ENCODE measurements at regions not wholly inside any gene's neighbourhood (a gene's known extent, or its start where the extent isn't known, plus 50 kb on each side); places are given as distances from the start of the nearest gene placed in this dataset.

DNA sequence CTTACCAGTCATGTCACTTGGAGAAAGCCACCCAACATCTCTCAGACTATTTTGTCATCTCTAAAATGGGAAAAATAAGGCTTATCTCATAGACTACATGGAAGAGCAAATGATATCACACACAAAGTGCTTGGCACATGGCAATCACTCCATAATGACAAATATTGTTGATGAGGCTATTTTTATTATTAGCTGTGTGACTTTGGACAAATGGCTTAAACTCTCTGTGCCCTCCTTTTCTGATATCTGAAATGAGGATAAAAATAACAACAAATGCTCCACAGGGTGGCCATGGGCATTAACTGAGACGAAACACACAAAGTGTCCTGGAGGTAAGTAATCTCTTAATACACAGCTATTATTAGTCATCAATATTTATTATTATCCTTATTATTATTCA is 125.5 kb upstream of the HAND1 start:
- TF ChIP-seq CHD2 (IDR thresholded peaks at IDR 0.05; ENCODE audit: low read length) (no peak), POLR2A (IDR thresholded peaks at IDR 0.05; ENCODE audit: control extremely low read depth in 1 of 2, low read depth in 2 of 2, low read length in 2 of 2) (no peak), CBX5 (IDR thresholded peaks at IDR 0.05; ENCODE audit: low read depth, low read length) (no peak), SP1 (IDR thresholded peaks at IDR 0.05; ENCODE audit: low read depth, low read length) (no peak), EZH2 (IDR thresholded peaks at IDR 0.05; ENCODE audit: low read depth, low read length, severe bottlenecking) (no peak), SIN3A (conservative IDR thresholded peaks at IDR 0.05 in 1 of 2, IDR thresholded peaks at IDR 0.05 in 1 of 2; ENCODE audit: low read depth in 1 of 2, low read length in 2 of 2) (no peak), NRF1 (IDR thresholded peaks at IDR 0.05; ENCODE audit: low read depth, low read length) (no peak), POLR2AphosphoS5 (IDR thresholded peaks at IDR 0.05; ENCODE audit: low read depth, low read length) (no peak), TBP (IDR thresholded peaks at IDR 0.05; ENCODE audit: low read depth, low read length) (no peak), GABPA (IDR thresholded peaks at IDR 0.05; ENCODE audit: borderline replicate concordance, insufficient read depth, low read length) (no peak), HDAC2 (IDR thresholded peaks at IDR 0.05; ENCODE audit: borderline replicate concordance in 1 of 2, low read depth in 2 of 2, low read length in 2 of 2) (no peak), NANOG (IDR thresholded peaks at IDR 0.05; ENCODE audit: insufficient read depth, low read depth, low read length, poor library complexity, severe bottlenecking) (no peak)
- TF ChIP-seq, protein P1, sequence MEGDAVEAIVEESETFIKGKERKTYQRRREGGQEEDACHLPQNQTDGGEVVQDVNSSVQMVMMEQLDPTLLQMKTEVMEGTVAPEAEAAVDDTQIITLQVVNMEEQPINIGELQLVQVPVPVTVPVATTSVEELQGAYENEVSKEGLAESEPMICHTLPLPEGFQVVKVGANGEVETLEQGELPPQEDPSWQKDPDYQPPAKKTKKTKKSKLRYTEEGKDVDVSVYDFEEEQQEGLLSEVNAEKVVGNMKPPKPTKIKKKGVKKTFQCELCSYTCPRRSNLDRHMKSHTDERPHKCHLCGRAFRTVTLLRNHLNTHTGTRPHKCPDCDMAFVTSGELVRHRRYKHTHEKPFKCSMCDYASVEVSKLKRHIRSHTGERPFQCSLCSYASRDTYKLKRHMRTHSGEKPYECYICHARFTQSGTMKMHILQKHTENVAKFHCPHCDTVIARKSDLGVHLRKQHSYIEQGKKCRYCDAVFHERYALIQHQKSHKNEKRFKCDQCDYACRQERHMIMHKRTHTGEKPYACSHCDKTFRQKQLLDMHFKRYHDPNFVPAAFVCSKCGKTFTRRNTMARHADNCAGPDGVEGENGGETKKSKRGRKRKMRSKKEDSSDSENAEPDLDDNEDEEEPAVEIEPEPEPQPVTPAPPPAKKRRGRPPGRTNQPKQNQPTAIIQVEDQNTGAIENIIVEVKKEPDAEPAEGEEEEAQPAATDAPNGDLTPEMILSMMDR (IDR thresholded peaks at IDR 0.05; ENCODE audit: control extremely low read depth in 1 of 3, insufficient read depth in 1 of 3, low read depth in 1 of 3, low read length in 3 of 3), result no peak
